ENCODE measurements at regions not wholly inside any gene's neighbourhood (a gene's known extent, or its start where the extent isn't known, plus 50 kb on each side); places are given as distances from the start of the nearest gene placed in this dataset.
"Not testable (repeated sequence)": the region's sequence is repeated elsewhere in the genome, so short reads cannot be mapped to it uniquely, and the experiment has no call there.

DNA sequence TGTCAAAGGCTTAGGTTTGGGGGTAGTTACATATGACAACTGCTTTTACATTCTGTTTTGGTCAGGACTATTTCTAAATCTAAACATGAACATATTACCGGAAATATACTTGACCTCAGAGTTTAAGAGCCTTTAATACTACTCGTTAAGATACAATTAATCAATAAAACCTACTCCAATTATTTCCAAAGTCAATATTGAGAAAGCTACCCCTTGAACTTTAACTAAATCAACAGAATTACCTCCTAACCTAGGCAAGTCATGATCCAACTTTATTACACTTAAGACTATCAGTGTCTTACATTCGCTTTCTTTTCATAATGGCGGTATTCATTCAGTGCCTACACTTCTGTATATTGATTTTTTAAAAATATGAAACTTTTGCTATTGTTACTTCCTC is 107.7 kb downstream of the RAP2B start:
- TF ChIP-seq, protein P1, sequence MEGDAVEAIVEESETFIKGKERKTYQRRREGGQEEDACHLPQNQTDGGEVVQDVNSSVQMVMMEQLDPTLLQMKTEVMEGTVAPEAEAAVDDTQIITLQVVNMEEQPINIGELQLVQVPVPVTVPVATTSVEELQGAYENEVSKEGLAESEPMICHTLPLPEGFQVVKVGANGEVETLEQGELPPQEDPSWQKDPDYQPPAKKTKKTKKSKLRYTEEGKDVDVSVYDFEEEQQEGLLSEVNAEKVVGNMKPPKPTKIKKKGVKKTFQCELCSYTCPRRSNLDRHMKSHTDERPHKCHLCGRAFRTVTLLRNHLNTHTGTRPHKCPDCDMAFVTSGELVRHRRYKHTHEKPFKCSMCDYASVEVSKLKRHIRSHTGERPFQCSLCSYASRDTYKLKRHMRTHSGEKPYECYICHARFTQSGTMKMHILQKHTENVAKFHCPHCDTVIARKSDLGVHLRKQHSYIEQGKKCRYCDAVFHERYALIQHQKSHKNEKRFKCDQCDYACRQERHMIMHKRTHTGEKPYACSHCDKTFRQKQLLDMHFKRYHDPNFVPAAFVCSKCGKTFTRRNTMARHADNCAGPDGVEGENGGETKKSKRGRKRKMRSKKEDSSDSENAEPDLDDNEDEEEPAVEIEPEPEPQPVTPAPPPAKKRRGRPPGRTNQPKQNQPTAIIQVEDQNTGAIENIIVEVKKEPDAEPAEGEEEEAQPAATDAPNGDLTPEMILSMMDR (IDR thresholded peaks at IDR 0.05; ENCODE audit: insufficient read depth, missing control alignments), result no peak
- no peak for DNase-seq (ENCODE audit: insufficient read length, low spot score)
- FAIRE-seq, result no peak

DNA sequence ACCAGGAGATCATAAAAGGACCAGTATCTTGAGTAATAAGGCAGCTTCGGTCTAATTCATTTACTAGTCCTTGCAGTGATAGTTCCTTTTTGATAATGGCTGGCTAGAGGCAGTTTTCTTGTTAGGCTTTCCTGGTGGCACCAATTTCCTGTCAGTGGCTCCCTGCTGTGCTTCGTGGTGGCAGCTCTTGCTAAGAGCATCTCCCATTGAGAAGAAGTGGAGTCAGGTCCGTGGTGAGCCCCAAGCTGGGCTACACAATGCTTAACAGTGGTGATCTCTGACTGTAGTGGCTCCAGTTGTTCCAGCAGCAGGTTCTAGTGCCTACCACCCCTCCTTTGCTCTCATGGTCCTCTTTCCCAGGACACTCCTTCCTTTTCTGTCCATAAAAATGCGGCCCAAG is 111.2 kb downstream of the RAP2B start:
- DNase-seq (ENCODE audit: insufficient read length, low spot score) (no peak), FAIRE-seq (no peak)
- TF ChIP-seq, protein P1 (IDR thresholded peaks at IDR 0.05; ENCODE audit: insufficient read depth, missing control alignments), result no peak

- TF ChIP-seq, protein P1 (IDR thresholded peaks at IDR 0.05; ENCODE audit: insufficient read depth, missing control alignments), result no peak
- no peak for DNase-seq (ENCODE audit: insufficient read length, low spot score)
- FAIRE-seq, result no peak
Measured at GRCh38 chr3:153273767-153274435, 111.9 kb downstream of the RAP2B start.

GRCh38 chr3:153274561-153274960 is 112.5 kb downstream of the RAP2B start:
- no peak for FAIRE-seq
- TF ChIP-seq, protein P1 (IDR thresholded peaks at IDR 0.05; ENCODE audit: insufficient read depth, missing control alignments), result no peak
- no peak for DNase-seq (ENCODE audit: insufficient read length, low spot score)

GRCh38 chr3:153275514-153275913 is 113.5 kb downstream of the RAP2B start:
- TF ChIP-seq, protein P1 (IDR thresholded peaks at IDR 0.05; ENCODE audit: insufficient read depth, missing control alignments), result no peak
- DNase-seq (ENCODE audit: insufficient read length, low spot score) (no peak), FAIRE-seq (no peak)

DNA sequence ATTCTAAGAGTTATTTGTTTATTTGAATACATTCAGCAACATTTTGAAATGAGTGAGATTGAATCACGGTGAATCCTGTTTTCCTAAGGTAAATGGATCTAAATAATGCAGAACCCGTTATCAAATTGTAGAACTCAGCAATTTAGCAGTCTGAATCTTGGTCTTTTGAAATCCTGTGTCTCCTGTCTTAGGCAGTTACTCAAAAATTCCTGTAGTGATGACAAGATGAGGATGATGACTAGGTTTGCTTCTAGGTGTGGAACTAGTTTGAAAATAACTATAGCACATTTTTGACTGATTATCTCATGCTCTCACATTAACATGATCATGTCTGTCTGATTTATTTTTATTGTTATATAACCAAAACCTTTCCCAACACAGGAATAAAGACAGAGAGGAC is 115.0 kb downstream of the RAP2B start:
- no peak for FAIRE-seq

DNA sequence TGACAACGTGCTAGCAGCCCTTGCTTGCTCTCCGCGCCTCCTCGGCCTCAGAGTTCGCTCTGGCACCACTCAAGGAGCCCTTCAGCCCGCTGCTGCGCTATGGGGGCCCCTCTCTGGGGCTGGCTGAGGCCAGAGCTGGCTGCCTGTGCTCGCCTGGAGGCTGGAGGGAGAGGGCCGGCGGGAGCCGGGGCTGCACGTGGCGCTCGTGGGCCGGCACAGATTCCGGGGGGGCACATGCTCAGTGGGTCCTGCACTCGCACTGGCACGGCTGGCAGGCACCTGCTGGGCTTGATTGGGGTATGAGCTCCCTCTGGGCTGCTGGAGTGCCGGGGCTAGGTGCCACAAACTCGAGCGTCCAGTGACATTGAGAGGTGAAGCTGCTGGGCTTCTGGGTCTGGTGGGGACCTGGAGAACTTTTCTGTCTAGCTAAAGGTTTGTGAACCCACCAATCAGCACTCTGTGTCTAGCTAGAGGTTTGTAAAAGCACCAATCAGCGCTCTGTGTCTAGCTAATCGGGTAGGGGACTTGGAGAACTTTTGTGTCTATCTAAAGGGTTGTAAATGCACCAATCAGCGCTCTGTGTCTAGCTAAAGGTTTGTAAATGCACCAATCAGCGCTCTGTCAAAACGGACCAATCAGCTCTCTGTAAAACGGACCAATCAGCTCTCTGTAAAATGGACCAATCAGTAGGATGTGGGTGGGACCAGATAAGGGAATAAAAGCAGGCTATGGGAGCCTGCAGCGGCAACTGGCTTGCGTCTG is 119.4 kb downstream of the RAP2B start:
- FAIRE-seq; DNase-seq (ENCODE audit: insufficient read length, low spot score): not testable (repeated sequence)

More for the DNA sequence above, 115.0 kb downstream of the RAP2B start:
- TF ChIP-seq, protein P1 (IDR thresholded peaks at IDR 0.05; ENCODE audit: insufficient read depth, missing control alignments), result no peak
- no peak for DNase-seq (ENCODE audit: insufficient read length, low spot score)

All from D721Med (cell line).